Activated CD8-positive, alpha-beta memory T cell treated with anti-CD3 and anti-CD28 coated beads for 36 hours (primary cell): ENCODE measurements at regions not wholly inside any gene's neighbourhood (a gene's known extent, or its start where the extent isn't known, plus 50 kb on each side); places are given as distances from the start of the nearest gene placed in this dataset.

Source experiments
- CTCF ChIA-PET: fragments of 350-600 bp; sonication (Branson Sonifier 250); formaldehyde crosslinking; loops from one replicate; lab custom pipeline; 2021; ENCODE audit warnings: antibody characterized with exemption; lab: Charles Lee
- POLR2A ChIA-PET: fragments of 350-600 bp; sonication (Branson Sonifier 250); formaldehyde crosslinking; loops from one replicate; lab custom pipeline; 2021; ENCODE audit warnings: antibody characterized with exemption; lab: Charles Lee

DNA sequence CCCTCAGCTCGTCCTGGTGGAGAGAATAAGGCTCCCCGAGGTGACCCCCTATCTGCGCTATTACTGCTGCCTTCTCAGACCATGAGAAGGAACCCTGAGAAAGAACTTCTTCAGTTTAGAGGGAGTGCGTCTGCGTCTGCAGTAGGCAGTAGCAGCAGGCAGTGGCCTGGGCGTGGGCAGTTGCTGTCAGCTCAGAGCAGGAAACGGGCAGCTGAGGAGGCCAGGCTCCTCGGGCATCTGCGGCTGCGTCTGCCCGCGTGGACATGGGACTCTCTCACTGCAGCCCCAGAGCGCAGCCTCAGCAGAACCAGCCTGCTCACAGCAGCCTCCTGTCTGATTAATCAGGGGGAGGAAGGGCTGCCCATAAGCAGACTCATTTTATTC is 49.8 kb upstream of the FCN1 start:
- ChIA-PET POLR2A (no interaction called here), CTCF (no interaction called here)

DNA sequence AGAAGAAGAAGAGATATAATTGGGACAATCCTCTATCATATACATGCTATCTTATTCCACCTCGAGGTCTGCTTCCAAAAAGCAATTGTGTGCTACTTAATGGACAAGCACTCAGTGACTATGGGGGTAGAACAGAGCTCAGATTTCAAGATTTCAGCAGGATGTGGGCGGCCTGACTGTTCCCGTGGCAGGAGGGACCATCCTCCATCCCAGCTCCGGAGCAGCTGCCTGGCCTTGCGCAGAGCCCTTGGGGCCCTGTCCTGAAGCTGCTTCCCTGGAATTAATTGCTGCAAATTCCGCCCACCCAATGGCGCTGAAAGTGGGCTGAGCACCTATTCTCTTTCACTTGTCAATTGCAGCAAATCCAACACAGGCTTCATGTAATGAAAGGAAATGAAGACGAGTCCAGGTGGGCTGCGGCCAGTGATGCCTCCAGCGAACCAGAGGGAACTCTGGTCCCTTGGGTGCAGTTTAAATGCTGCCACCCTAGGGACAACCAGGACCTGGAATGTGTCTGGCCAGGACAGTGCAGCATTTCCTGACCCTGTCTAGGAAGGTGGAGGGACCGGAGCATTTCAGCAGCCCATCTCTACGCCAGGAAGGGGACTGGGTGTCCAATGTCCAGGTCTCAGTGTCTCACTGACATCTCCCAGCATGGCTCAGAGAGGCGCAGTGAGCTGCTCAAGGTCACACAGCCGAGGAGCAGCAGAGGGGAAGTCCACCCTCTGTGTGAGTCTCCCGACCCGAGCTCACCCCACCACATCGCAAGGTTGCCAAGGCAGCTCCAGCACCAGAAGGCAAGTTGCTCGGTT is 50.5 kb upstream of the FCN1 start:
- POLR2A ChIA-PET, result no interaction called here
- CTCF ChIA-PET, result no interaction called here

DNA sequence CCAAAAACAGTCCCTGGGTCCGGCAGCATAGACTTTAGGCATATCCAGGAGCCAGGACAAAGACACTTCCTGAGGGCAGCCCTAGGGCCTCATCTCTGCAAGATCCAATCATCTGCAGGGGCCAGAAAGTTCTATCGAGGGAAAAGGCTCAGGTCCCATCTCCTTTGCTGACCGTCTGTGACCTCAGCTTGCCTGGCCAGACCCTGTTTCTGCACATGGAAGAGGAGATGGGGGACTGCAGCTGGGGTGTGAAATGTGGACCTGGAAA is 51.0 kb upstream of the FCN1 start:
- CTCF ChIA-PET, result no interaction called here

DNA sequence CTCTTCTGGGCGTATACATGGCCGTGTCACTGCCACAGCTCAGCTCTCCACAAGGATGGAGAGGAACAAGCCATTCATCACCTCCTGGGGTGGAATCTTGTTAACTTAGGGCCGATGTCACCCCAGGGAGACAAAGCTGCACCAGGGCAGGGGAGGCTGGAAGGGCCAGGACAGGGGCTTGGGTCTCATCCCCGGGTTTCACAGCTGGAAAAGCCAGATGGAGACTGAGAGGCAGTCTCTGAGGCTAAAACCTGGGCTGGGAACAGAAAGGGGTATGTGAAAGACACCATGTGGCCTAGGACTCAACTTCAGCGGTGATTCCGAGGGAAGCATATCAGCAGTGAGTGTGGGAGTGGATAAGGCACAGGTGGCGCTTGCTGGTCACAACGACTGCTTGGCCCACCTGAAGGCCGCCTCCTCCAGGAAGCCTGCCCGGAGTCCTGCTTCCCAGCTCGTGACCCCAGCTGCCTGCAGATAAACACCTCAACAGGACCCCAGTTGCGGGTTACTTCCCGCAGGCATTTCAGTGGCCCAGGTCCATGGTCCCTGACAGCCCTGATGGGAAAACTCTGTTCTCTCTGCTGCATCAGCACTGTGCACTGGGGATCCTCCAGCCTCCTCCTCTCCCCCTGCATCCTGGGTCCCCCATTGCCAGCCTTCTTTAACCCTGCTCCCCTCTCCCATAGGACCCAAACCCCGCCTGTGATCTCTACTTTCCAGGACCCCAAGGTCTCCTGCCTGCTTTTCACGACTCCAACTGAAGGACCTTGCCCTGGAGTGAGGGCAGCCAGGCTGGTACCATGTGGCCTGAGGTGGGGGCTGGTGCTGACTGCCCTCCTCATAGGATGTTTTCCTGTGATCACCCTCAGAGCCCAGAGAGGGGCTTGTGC is 51.7 kb upstream of the FCN1 start:
- CTCF ChIA-PET, result no interaction called here
- POLR2A ChIA-PET, result no interaction called here

More for the DNA sequence above, 51.0 kb upstream of the FCN1 start:
- POLR2A ChIA-PET, result no interaction called here

DNA sequence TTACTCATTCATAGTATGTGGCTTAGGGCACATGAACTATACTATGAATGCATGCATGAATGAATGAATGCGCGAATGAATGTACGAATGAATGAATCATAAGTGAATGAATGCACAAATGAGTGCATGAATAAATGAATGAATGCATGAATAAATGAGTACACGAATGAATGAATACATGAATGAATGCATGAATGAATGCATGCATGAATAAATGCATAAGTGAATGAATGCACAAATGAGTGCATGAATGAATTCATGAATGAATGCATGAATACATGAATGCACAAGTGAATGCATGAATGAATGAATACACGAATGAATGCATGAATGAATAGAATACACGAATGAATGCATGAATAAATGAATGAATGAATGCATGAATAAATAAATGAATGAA is 52.5 kb upstream of the FCN1 start:
- CTCF ChIA-PET, result no interaction called here

DNA sequence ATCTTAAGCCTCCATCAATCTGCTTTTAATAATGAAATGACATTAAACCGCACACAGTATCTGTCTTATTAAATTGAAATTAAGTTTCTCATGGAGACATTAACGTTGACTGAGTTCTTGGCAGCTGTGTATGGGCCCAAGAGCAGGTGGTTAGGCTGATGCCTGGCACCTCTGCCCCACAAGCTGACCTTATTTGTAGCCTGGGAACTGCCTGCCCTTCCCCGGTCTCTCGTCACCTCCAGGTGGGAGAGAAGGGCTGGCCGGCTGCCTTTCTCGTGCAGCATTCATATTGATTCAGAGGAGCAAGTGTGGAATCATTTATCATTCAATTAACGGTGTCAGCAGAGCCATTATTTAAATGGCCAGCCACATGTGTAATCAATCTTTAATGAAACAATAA is 53.0 kb upstream of the FCN1 start:
- ChIA-PET CTCF (no interaction called here), POLR2A (no interaction called here)

More for the DNA sequence above, 52.5 kb upstream of the FCN1 start:
- POLR2A ChIA-PET, result no interaction called here

DNA sequence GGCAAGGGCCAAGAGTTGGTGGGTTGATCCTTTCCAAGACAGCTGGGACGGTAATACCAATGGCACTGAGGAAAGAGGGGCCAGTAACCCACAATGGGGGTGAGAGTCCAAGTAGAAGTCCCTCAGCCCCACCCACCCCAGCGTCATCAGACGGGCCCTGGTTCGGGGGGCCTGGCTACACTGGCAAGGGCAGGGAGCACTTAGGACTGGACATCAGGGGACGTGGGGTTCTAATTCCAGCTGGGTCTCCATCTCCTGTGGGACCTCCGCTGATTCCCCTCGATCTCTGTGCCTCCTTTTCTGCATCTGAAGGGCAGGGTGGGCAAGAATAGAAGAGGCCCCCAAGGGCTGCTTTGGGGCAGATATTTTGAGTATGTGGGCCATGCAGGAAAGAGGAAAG is 53.5 kb upstream of the FCN1 start:
- ChIA-PET CTCF (no interaction called here), POLR2A (no interaction called here)

DNA sequence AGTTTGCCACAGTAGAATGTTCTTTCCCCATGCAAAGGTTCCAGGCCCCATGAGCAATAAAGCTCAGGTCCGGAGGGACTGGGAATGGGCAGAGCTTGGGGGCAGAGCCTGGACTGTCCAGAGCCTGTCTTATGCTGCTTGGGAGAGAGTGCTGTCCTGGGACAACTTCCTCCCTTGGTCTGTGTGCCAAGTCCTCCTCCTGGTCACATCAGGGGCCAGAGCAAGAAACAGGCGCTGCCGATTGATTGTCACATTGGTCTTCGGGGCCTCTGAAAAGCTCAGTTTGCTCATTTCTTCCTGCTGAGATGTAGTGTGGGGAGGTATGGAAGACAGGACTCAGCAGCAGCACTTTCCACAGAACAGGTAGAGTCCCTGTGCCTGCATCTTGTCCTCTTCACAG is 54.0 kb upstream of the FCN1 start:
- ChIA-PET CTCF (no interaction called here), POLR2A (no interaction called here)

DNA sequence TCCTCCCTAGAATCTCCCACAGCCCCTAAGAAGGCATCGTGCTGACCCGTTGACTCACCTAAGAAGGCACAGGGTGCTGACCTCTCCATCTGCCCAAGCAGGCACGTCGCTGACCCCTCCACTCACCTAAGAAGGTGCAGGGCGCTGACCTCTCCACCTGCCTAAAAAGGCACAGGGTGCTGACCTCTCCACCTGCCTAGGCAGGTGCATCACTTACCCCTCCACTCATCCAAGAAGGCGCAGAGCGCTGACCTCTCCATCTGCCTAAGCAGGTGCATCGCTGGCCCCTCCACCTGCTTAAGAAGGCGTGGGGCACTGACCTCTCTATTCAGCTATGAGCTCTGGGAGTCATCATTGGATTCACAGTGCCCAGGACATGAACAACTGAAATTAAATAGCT is 54.4 kb upstream of the FCN1 start:
- CTCF ChIA-PET, result no interaction called here
- POLR2A ChIA-PET, result no interaction called here

DNA sequence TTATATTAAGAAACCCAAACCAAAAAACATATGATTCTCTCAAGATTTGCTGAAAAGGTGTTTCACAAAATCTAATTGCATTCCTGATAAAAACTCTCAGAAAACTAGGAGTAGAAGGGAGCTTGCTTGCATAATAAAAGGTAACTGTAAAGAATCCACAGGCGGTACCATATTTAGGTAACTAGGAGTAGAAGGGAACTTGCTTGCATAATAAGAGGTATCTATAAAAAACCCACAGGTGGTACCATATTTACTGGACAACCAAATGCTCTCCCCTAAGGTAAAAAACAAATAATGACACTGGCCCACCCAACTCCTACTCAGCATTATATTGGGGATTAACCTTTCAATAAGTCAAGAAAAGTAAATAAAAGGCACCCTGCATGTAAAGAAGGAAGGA is 57.5 kb upstream of the FCN1 start:
- POLR2A ChIA-PET, result no interaction called here
- CTCF ChIA-PET, result no interaction called here

DNA sequence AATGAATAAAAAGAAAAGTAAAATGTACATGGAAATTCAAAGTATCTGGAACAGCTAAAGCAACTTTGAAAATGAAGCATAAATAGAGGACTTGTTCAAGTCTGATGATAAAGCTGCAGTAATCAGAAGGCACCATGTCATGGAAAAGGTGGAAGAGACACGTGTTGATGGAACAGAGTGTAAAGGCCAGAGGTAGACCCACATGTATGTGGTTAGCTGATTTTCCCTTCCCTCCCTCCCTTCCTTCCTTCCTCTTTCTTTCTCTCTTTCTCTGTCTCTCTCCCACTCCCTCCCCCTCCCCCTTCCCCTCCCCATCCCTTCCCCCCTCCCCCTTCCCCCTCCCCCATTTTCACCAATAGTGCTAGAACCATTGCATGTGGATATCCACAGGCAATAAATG is 58.7 kb upstream of the FCN1 start:
- POLR2A ChIA-PET, result no interaction called here
- CTCF ChIA-PET, result no interaction called here

DNA sequence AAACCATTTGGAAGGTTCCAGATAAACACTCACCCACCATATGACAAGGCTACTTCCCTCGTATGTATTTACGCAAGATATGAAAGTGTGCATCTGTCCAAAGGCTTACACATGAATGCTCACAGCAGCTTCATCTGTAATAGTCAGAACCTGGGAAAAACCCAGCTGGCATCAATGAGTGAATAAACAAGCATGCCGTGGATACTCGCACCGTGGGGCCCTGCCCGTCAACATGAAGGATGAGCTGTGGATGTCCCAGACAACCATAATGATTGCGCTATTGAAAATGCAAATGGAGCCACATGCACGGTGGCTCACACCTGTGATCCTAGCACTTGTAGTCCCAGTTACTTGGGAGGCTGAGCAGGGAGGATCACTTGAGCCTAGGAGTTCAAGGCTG is 60.6 kb upstream of the FCN1 start:
- ChIA-PET CTCF (no interaction called here), POLR2A (no interaction called here)

DNA sequence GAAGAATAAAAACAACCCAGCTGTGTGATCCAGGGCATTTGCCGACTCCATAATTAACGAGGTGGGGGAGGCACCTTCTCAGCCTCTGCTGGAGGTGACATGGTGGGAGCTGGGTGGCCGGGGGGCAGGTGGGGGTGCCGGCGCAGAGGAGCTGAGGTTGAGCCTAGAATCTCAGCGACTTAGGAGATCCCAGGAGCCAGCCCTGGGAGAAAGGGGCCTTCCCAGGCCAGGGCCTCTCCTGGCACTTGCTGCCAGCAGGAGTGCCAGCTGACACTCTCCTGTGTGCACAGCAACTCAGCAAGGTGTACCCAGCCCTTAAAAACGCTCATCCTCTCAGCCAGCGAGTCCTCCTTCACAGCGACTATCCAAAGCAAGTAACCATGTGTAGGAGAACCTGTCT is 62.8 kb upstream of the FCN1 start:
- ChIA-PET CTCF (no interaction called here), POLR2A (no interaction called here)

DNA sequence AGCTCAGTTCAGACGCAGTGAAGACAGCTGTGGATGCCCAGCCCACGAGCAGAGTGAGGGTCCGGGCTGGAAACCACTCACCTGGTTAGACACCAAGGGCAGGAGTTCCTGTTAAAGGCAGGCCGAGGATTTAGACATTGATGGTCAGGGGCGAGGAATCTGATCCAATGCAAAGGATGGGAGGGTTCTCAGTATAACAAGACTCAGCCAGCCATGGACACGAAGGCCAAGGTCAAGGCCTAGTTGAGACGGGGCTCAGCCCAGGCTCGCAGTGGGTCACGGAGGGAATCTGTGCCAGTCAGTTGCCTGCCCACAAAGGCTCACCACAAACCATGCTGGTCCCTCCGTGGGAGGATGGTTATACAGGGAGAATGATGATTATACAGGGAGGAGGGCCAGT is 63.3 kb upstream of the FCN1 start:
- CTCF ChIA-PET, result no interaction called here
- POLR2A ChIA-PET, result no interaction called here

DNA sequence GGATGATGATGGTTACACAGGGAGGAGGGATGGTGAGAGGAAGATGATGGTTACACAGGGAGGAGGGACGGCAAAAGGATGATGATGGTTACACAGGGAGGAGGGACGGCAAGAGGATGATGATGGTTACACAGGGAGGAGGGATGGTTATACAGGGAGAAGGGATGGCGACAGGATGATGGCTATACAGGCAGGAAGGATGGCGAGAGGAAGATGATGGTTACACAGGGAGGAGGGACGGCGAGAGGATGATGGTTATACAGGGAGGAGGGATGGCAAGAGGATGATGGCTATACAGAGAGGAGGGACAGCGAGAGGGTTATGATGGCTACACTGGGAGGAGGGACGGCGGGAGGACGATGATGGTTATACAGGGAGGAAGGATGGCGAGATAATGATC is 64.1 kb upstream of the FCN1 start:
- ChIA-PET CTCF (no interaction called here), POLR2A (no interaction called here)

DNA sequence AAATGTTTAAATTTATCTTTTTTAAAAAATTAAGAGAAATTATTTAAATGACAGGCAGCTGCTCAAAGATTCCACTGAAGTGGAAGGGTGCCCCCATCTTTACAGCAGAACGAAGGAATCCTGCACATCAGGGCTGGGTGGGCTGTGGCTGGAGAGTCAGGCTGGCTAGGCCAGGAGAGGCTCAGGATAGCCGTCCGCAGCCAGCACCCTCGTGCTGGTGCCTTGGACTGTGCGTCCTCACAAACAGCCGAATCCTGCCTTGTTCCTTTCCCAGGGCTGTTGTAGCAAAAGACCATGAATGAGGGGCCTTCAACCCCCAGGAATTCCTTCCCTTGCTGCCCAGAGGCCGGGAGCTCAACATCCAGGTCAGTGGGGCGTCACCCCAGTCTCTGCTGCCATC is 64.6 kb upstream of the FCN1 start:
- CTCF ChIA-PET, result no interaction called here
- POLR2A ChIA-PET, result no interaction called here

DNA sequence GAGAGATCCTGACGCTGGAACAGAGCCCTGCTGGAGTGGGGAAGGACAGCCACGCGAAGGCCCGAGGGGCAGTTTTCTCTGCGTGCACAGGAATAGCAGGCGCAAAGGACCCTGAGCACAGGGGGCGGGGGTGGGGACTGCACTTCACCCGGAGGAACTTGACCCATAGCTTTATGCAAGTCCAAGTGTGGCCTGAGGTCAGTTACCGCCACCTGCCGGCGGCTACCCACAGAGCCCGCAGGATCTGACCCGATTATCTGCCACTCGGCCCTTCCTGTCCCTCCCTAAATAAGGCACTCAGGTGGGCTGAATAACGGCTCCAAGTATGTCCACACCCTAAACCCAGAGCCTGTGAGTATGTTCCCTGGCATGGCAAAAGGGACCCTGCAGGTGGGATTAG is 65.4 kb upstream of the FCN1 start:
- CTCF ChIA-PET, result no interaction called here
- POLR2A ChIA-PET, result no interaction called here

DNA sequence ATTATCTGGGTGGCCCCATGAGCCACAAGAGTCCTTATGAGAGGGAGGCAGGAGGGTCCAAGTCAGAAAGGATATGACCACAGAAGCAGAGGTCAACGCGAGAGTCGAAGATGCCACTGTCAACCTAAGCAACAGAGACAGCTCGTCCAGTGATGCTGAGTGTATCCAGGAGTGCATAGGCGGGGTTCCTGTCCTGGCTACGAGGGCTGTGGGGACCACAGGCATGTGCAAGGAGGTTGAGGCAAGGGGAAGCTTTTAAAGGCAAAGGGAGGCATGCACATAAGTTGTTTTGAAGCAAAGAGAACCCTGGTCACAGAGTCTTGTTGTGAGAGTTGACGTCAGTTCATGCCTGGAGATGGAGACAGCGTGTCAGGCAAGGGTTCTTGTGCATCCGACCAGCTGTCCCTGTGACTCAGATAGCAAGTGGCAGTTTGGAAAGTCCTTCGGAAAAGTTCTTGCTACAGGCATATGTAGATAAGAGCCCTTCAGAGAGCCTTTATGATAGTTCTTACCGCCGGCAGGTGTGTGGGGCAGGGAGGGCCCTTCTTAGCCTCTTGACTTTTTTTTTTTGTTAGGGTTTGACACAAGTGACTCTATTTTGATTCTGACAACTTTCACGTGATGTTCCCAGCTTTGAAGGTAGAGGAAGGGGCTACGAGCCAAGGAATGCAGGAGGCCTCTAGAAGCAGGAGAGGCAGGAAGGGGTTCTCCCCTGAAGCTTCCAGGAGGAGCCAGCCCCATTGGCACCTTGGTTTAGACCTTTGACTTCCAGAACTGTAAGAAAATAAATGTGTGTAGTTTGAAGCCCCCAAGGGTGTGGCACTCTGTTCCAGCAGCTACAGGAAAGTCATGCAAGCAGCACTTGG is 66.0 kb upstream of the FCN1 start:
- POLR2A ChIA-PET, result no interaction called here
- CTCF ChIA-PET, result no interaction called here

DNA sequence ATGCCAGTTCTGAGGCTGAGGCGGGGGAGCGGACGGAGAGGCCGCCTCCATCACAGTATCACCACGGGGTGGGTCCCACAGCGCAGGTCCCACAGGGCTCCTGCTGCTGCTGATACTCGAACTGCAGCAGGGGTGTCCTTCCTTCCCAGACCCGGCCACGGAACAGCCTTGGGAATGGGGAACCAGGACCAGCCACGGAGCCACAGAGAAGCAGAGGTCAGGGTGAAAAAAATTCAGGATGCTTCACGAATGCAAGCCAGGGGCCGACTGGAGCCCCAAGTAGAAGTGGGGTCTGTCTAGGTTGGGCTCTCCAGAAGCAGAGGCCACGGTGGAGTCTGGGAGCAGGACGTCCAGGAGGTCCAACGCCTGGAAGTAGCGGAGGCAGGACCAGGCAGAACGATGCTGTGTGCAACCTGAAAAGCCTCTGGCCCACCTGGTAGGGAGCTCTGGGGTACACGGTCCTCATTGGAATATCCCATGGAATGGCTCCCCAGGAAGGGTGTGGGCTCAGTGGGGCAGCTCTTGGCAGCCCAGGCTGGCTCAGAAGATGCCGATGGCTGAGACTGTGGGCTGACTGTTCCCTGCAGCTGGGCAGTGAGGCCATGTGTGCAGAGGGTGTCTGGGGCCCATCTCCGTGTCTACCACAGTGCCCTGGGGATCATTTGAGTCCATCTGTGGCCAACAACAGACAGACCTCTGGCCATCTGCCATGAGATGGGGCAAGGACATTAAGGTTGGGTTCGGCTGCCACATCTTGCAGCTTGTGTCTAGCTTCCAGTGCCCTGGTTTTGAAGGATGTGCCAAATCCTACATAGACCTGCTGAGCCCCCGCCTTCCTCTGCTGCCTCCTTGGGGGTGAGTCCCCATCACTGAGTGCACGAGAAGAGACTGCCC is 66.9 kb upstream of the FCN1 start:
- CTCF ChIA-PET, result no interaction called here
- POLR2A ChIA-PET, result no interaction called here

DNA sequence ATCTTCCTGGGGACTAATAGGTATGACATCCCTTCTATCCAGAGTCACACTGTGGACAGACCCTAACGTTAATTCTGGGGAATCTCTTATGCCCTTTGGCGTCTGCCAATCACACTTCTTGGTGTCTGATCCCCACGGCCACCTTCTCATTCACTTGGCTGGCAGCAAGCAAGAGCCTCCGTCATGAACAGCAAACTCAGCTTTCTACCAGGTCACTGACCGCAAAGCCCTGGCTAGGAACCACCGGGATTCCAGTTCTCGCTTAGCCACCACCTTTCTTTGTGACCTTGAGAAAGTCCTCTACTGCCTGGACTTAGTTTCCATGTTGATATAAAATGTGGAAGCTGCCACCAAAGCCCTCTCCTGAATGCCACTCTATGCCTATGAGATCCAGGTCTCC is 67.7 kb upstream of the FCN1 start:
- POLR2A ChIA-PET, result no interaction called here
- CTCF ChIA-PET, result no interaction called here
